Stimulated activated CD4-positive, alpha-beta T cell treated with anti-CD3 and anti-CD28 coated beads, Interleukin-15, amount 100 ng/mL, for 1 hour (primary cell): ENCODE measurements at regions not wholly inside any gene's neighbourhood (a gene's known extent, or its start where the extent isn't known, plus 50 kb on each side); places are given as distances from the start of the nearest gene placed in this dataset.
"Not testable (repeated sequence)": the region's sequence is repeated elsewhere in the genome, so short reads cannot be mapped to it uniquely, and the experiment has no call there.

Experiments used
- DNase-seq, 2 donors: peaks; one replicate each; pipeline ENCODE4 v3.0.0-alpha.2; 2020; ENCODE audit warnings: low read depth in 1 of 2, low spot score in 1 of 2

GRCh38 chr5:91243852-91244251 lies 139.3 kb downstream of the ARRDC3 start:
- no peak for DNase-seq

- no peak for DNase-seq
Measured at GRCh38 chr5:91243286-91243685, 139.8 kb downstream of the ARRDC3 start.

- not testable (repeated sequence) for DNase-seq
Measured at GRCh38 chr5:91241460-91241859, 141.7 kb downstream of the ARRDC3 start.

- no peak for DNase-seq
Measured at GRCh38 chr5:91240175-91240574, 142.9 kb downstream of the ARRDC3 start.

GRCh38 chr5:91235271-91235694 lies 147.8 kb downstream of the ARRDC3 start:
- no peak for DNase-seq

- no peak for DNase-seq
Measured at GRCh38 chr5:91232523-91232922, 150.6 kb downstream of the ARRDC3 start.

GRCh38 chr5:91229031-91229727 lies 153.9 kb downstream of the ARRDC3 start:
- no peak for DNase-seq

GRCh38 chr5:91228188-91228587 lies 154.9 kb downstream of the ARRDC3 start:
- no peak for DNase-seq

- peak; percentile 34 to 37 for DNase-seq
Measured at GRCh38 chr5:91225848-91226686, 157.1 kb downstream of the ARRDC3 start.

GRCh38 chr5:91224969-91225368 lies 158.1 kb downstream of the ARRDC3 start:
- no peak for DNase-seq

GRCh38 chr5:91224456-91224855 lies 158.7 kb downstream of the ARRDC3 start:
- no peak for DNase-seq

- DNase-seq = no peak
Measured at GRCh38 chr5:91223886-91224285, 159.2 kb downstream of the ARRDC3 start.

- DNase-seq = no peak
Measured at GRCh38 chr5:91222482-91222881, 160.6 kb downstream of the ARRDC3 start.

GRCh38 chr5:91221917-91222316 lies 161.2 kb downstream of the ARRDC3 start:
- DNase-seq = no peak

- DNase-seq = peak in 1 of 2 donors; percentile 7
Measured at GRCh38 chr5:91219803-91220371, 163.2 kb downstream of the ARRDC3 start.

- DNase-seq = no peak
Measured at GRCh38 chr5:91219091-91219802, 163.9 kb downstream of the ARRDC3 start.

GRCh38 chr5:91217859-91218258 lies 165.3 kb downstream of the ARRDC3 start:
- no peak for DNase-seq

GRCh38 chr5:91214571-91214970 lies 168.5 kb downstream of the ARRDC3 start:
- DNase-seq = no peak
